Muscle layer of colon (tissue), 2 donors: ENCODE measurements at regions not wholly inside any gene's neighbourhood (a gene's known extent, or its start where the extent isn't known, plus 50 kb on each side); places are given as distances from the start of the nearest gene placed in this dataset.
"Not testable (repeated sequence)": the region's sequence is repeated elsewhere in the genome, so short reads cannot be mapped to it uniquely, and the experiment has no call there.

ENCODE experiments used
- H3K27ac ChIP-seq: one replicate; pipeline ENCODE4 v1.7.0; 2013; ENCODE audit warnings: low read depth, mild to moderate bottlenecking, low read length, moderate library complexity
- H3K27me3 ChIP-seq, 2 donors: one replicate each; pipeline ENCODE4 v1.7.0; 2013; ENCODE audit warnings: low read length in 2 of 2, mild to moderate bottlenecking in 2 of 2; ENCODE audit not compliant: insufficient read depth in 2 of 2, control insufficient read depth in 1 of 2
- H3K36me3 ChIP-seq: one replicate; pipeline ENCODE4 v1.7.0; 2013; ENCODE audit warnings: mild to moderate bottlenecking, low read length; ENCODE audit not compliant: insufficient read depth
- H3K4me1 ChIP-seq: one replicate; pipeline ENCODE4 v1.7.0; 2013; ENCODE audit warnings: mild to moderate bottlenecking, low read length; ENCODE audit not compliant: insufficient read depth
- H3K4me3 ChIP-seq, 2 donors: one replicate each; pipeline ENCODE4 v1.7.0; 2013; ENCODE audit warnings: low read length in 2 of 2, low read depth in 1 of 2, mild to moderate bottlenecking in 1 of 2, moderate library complexity in 1 of 2
- H3K9ac ChIP-seq: one replicate; pipeline ENCODE4 v1.7.0; 2013; ENCODE audit warnings: low read length
- H3K9me3 ChIP-seq: one replicate; pipeline ENCODE4 v1.7.0; 2013; ENCODE audit warnings: mild to moderate bottlenecking, low read length
- donor health status: abdominal sarcoma.
- donor health status: Adenocarcinoma of cecum.

- H3K27ac ChIP-seq = no peak overlapping the region
- H3K9ac ChIP-seq = no peak overlapping the region
- H3K9me3 ChIP-seq = no peaks in the 10 kb centered on the region
- H3K4me3 ChIP-seq = no peak overlapping the region
- H3K27me3 ChIP-seq = no peaks in the 10 kb centered on the region
- no peaks in the 10 kb centered on the region for H3K4me1 ChIP-seq
- H3K36me3 ChIP-seq = no peaks in the 10 kb centered on the region
Observed at GRCh38 chr13:31385540-31385939, 185.8 kb downstream of the B3GLCT start.

- Histone ChIP-seq H3K27me3 (no peaks in the 10 kb centered on the region), H3K9ac (no peak overlapping the region), H3K4me1 (no peaks in the 10 kb centered on the region), H3K9me3 (no peaks in the 10 kb centered on the region), H3K27ac (no peak overlapping the region), H3K36me3 (no peaks in the 10 kb centered on the region), H3K4me3 (no peak overlapping the region)
Observed at GRCh38 chr13:31394506-31394905, 194.7 kb downstream of the B3GLCT start.

GRCh38 chr13:31395090-31395489 lies 195.3 kb downstream of the B3GLCT start:
- no peak overlapping the region for H3K9ac ChIP-seq
- no peak overlapping the region for H3K27ac ChIP-seq
- no peaks in the 10 kb centered on the region for H3K4me1 ChIP-seq
- no peaks in the 10 kb centered on the region for H3K9me3 ChIP-seq
- no peaks in the 10 kb centered on the region for H3K36me3 ChIP-seq
- no peak overlapping the region for H3K4me3 ChIP-seq
- no peaks in the 10 kb centered on the region for H3K27me3 ChIP-seq

GRCh38 chr13:31399690-31400089 lies 199.9 kb downstream of the B3GLCT start:
- Histone ChIP-seq H3K27me3 (no peaks in the 10 kb centered on the region), H3K9me3 (no peaks in the 10 kb centered on the region), H3K27ac (no peak overlapping the region), H3K36me3 (no peaks in the 10 kb centered on the region), H3K4me3 (no peak overlapping the region), H3K4me1 (no peaks in the 10 kb centered on the region), H3K9ac (no peak overlapping the region)

GRCh38 chr13:31403711-31404110 lies 203.9 kb downstream of the B3GLCT start:
- H3K36me3 ChIP-seq, H3K4me1 ChIP-seq, H3K27ac ChIP-seq, H3K9me3 ChIP-seq, H3K9ac ChIP-seq, H3K27me3 ChIP-seq, H3K4me3 ChIP-seq: not testable (repeated sequence)

- H3K27me3 ChIP-seq = no peaks in the 10 kb centered on the region
- no peaks in the 10 kb centered on the region for H3K36me3 ChIP-seq
- H3K4me1 ChIP-seq = no peaks in the 10 kb centered on the region
- no peak overlapping the region for H3K9ac ChIP-seq
- no peak overlapping the region for H3K27ac ChIP-seq
- no peak overlapping the region for H3K4me3 ChIP-seq
- H3K9me3 ChIP-seq = no peaks in the 10 kb centered on the region
Observed at GRCh38 chr13:31408927-31409326, 209.2 kb downstream of the B3GLCT start.

GRCh38 chr13:31409678-31410356 lies 210.0 kb downstream of the B3GLCT start:
- Histone ChIP-seq H3K36me3 (no peaks in the 10 kb centered on the region), H3K9ac (no peak overlapping the region), H3K27ac (no peak overlapping the region), H3K27me3 (no peaks in the 10 kb centered on the region), H3K4me3 (no peak overlapping the region), H3K4me1 (no peaks in the 10 kb centered on the region), H3K9me3 (no peaks in the 10 kb centered on the region)

GRCh38 chr13:31413516-31413915 lies 213.7 kb downstream of the B3GLCT start:
- no peak overlapping the region for H3K4me3 ChIP-seq
- no peak overlapping the region for H3K27ac ChIP-seq
- H3K9me3 ChIP-seq = no peaks in the 10 kb centered on the region
- no peaks in the 10 kb centered on the region for H3K36me3 ChIP-seq
- no peaks in the 10 kb centered on the region for H3K27me3 ChIP-seq
- H3K4me1 ChIP-seq = no peaks in the 10 kb centered on the region
- H3K9ac ChIP-seq = no peak overlapping the region

GRCh38 chr13:31416066-31416465 lies 216.3 kb downstream of the B3GLCT start:
- no peaks in the 10 kb centered on the region for H3K9me3 ChIP-seq

GRCh38 chr13:31418186-31418585 lies 218.4 kb downstream of the B3GLCT start:
- Histone ChIP-seq H3K27me3 (peaks cover 0 to 3% of the 10 kb centered on the region in 2 donors), H3K9me3 (no peaks in the 10 kb centered on the region), H3K4me1 (no peaks in the 10 kb centered on the region), H3K4me3 (no peak overlapping the region), H3K27ac (no peak overlapping the region), H3K36me3 (no peaks in the 10 kb centered on the region), H3K9ac (no peak overlapping the region)

More at GRCh38 chr13:31416066-31416465, 216.3 kb downstream of the B3GLCT start:
- no peaks in the 10 kb centered on the region for H3K27me3 ChIP-seq
- H3K4me3 ChIP-seq = no peak overlapping the region
- H3K27ac ChIP-seq = no peak overlapping the region
- no peaks in the 10 kb centered on the region for H3K4me1 ChIP-seq
- no peaks in the 10 kb centered on the region for H3K36me3 ChIP-seq
- no peak overlapping the region for H3K9ac ChIP-seq

GRCh38 chr13:31421756-31422155 lies 222.0 kb downstream of the B3GLCT start:
- Histone ChIP-seq H3K9ac (no peak overlapping the region), H3K9me3 (no peaks in the 10 kb centered on the region), H3K4me3 (no peak overlapping the region), H3K27me3 (peaks cover 0 to 3% of the 10 kb centered on the region in 2 donors), H3K4me1 (no peaks in the 10 kb centered on the region), H3K36me3 (no peaks in the 10 kb centered on the region), H3K27ac (no peak overlapping the region)

- no peaks in the 10 kb centered on the region for H3K36me3 ChIP-seq
- peaks cover 0 to 3% of the 10 kb centered on the region in 2 donors for H3K27me3 ChIP-seq
- H3K4me3 ChIP-seq = peak overlapping the region in 1 of 2 donors; percentile 4
- no peak overlapping the region for H3K9ac ChIP-seq
- H3K9me3 ChIP-seq = no peaks in the 10 kb centered on the region
- no peak overlapping the region for H3K27ac ChIP-seq
- H3K4me1 ChIP-seq = no peaks in the 10 kb centered on the region
Observed at GRCh38 chr13:31424130-31424729, 224.5 kb downstream of the B3GLCT start.
